GM21737 (cell line): ENCODE measurements at regions not wholly inside any gene's neighbourhood (a gene's known extent, or its start where the extent isn't known, plus 50 kb on each side); places are given as distances from the start of the nearest gene placed in this dataset.

Experiments used
- ATAC-seq: cut with Tn5 transposase; IDR thresholded peaks from one replicate; pipeline ENCODE4 v1.9.1; 2021; ENCODE audit warnings: mild to moderate bottlenecking, moderate library complexity; ENCODE audit not compliant: unreplicated experiment

GRCh38 chr15:46383978-46384377, 749.1 kb downstream of the SQOR start:
- no peak for ATAC-seq

- no peak for ATAC-seq
Measured at GRCh38 chr15:46386356-46386755, 751.5 kb downstream of the SQOR start.

- ATAC-seq: no peak
Measured at GRCh38 chr15:46389739-46390138, 754.9 kb downstream of the SQOR start.

- no peak for ATAC-seq
Measured at GRCh38 chr15:46394463-46394862, 759.6 kb downstream of the SQOR start.

- no peak for ATAC-seq
Measured at GRCh38 chr15:46408312-46408711, 773.5 kb downstream of the SQOR start.

- no peak for ATAC-seq
Measured at GRCh38 chr15:46409841-46410301, 775.0 kb downstream of the SQOR start.

- ATAC-seq: no peak
Measured at GRCh38 chr15:46410705-46411104, 775.9 kb downstream of the SQOR start.

- no peak for ATAC-seq
Measured at GRCh38 chr15:46411900-46412299, 777.1 kb downstream of the SQOR start.

- no peak for ATAC-seq
Measured at GRCh38 chr15:46413799-46414198, 779.0 kb downstream of the SQOR start.

GRCh38 chr15:46416544-46416943, 781.7 kb downstream of the SQOR start:
- ATAC-seq: no peak

GRCh38 chr15:46420990-46421389, 786.2 kb downstream of the SQOR start:
- ATAC-seq: no peak

- no peak for ATAC-seq
Measured at GRCh38 chr15:46441294-46442062, 806.6 kb downstream of the SQOR start.

- ATAC-seq: no peak
Measured at GRCh38 chr15:46442184-46442583, 807.4 kb downstream of the SQOR start.

- no peak for ATAC-seq
Measured at GRCh38 chr15:46442901-46443590, 808.2 kb downstream of the SQOR start.

GRCh38 chr15:46450112-46450809, 815.4 kb downstream of the SQOR start:
- ATAC-seq: no peak

GRCh38 chr15:46450810-46451182, 816.0 kb downstream of the SQOR start:
- no peak for ATAC-seq

- ATAC-seq: no peak
Measured at GRCh38 chr15:46452297-46452820, 817.5 kb downstream of the SQOR start.

GRCh38 chr15:46456456-46456855, 821.6 kb downstream of the SQOR start:
- no peak for ATAC-seq

GRCh38 chr15:46460431-46461094, 825.7 kb downstream of the SQOR start:
- ATAC-seq: no peak

GRCh38 chr15:46461416-46461815, 826.6 kb downstream of the SQOR start:
- ATAC-seq: no peak

GRCh38 chr15:46467041-46467440, 832.2 kb downstream of the SQOR start:
- ATAC-seq: no peak
